GM23338 (cell line): ENCODE measurements at regions not wholly inside any gene's neighbourhood (a gene's known extent, or its start where the extent isn't known, plus 50 kb on each side); places are given as distances from the start of the nearest gene placed in this dataset.

ENCODE experiments used
- ATAC-seq: fragments of 200-7000 bp; cut with Tn5 transposase; 3 replicates; pipeline ENCODE4 v1.9.1; 2020
- DNase-seq: peaks from one replicate; pipeline ENCODE4 v3.0.0-alpha.2; 2015; ENCODE audit warnings: low spot score
- H2AFZ ChIP-seq: fragments of 200-600 bp; sonication (generic); 2 replicates; pipeline ENCODE4 v1.8.0; 2016; ENCODE audit warnings: antibody characterized with exemption, mild to moderate bottlenecking, moderate library complexity
- H3F3A ChIP-seq: fragments of 200-600 bp; sonication (generic); replicated peaks from 2 replicates; pipeline ENCODE4 v1.8.0; 2017; ENCODE audit warnings: antibody characterized with exemption, mixed run types, low read depth
- H3K27ac ChIP-seq: fragments of 200-600 bp; sonication (generic); 2 replicates; pipeline ENCODE4 v1.6.1; 2016; ENCODE audit warnings: low read depth
- H3K27me3 ChIP-seq: fragments of 200-600 bp; sonication (generic); 2 replicates; pipeline ENCODE4 v1.8.0; 2016; ENCODE audit warnings: mild to moderate bottlenecking, mixed run types, moderate library complexity; ENCODE audit not compliant: insufficient read depth
- H3K36me3 ChIP-seq: fragments of 200-600 bp; sonication (generic); 2 replicates; pipeline ENCODE4 v1.8.0; 2016; ENCODE audit warnings: mild to moderate bottlenecking; ENCODE audit not compliant: insufficient read depth
- H3K4me1 ChIP-seq: fragments of 200-600 bp; sonication (generic); 2 replicates; pipeline ENCODE4 v1.8.0; 2016; ENCODE audit warnings: mild to moderate bottlenecking, moderate library complexity; ENCODE audit not compliant: insufficient read depth
- H3K4me2 ChIP-seq: fragments of 200-600 bp; sonication (generic); 2 replicates; pipeline ENCODE4 v1.7.1; 2017; ENCODE audit warnings: mixed run types
- H3K4me3 ChIP-seq: fragments of 200-600 bp; sonication (generic); 2 replicates; pipeline ENCODE4 v1.6.1; 2016; ENCODE audit warnings: mixed run types
- H3K79me2 ChIP-seq: fragments of 200-600 bp; sonication (generic); replicated peaks from 2 replicates; pipeline ENCODE4 v1.8.0; 2017; ENCODE audit warnings: mild to moderate bottlenecking; ENCODE audit not compliant: insufficient read depth
- H3K9me2 ChIP-seq: fragments of 200-600 bp; sonication (generic); 2 replicates; pipeline ENCODE4 v1.8.0; 2017; ENCODE audit not compliant: insufficient read depth
- H4K20me1 ChIP-seq: fragments of 200-600 bp; sonication (generic); replicated peaks from 2 replicates; pipeline ENCODE4 v1.8.0; 2017; ENCODE audit warnings: mild to moderate bottlenecking; ENCODE audit not compliant: insufficient read depth
- H3K27ac Mint-ChIP-seq: 2 replicates; pipeline ENCODE4 v1.8.0; 2020; ENCODE audit warnings: inconsistent platforms, mild to moderate bottlenecking, moderate library complexity, mixed read lengths
- H3K27me3 Mint-ChIP-seq: 3 replicates; pipeline ENCODE4 v1.8.0; 2022; ENCODE audit warnings: low read depth, mild to moderate bottlenecking, moderate library complexity, mixed read lengths, inconsistent platforms; ENCODE audit not compliant: insufficient read depth, poor library complexity
- H3K36me3 Mint-ChIP-seq: 3 replicates; pipeline ENCODE4 v1.8.0; 2021; ENCODE audit warnings: low read depth, mild to moderate bottlenecking, inconsistent platforms, moderate library complexity, mixed read lengths
- H3K4me1 Mint-ChIP-seq: 3 replicates; pipeline ENCODE4 v1.8.0; 2020; ENCODE audit warnings: mild to moderate bottlenecking, inconsistent platforms, mixed read lengths
- H3K4me3 Mint-ChIP-seq: 3 replicates; pipeline ENCODE4 v1.8.0; 2021; ENCODE audit warnings: moderate library complexity, mild to moderate bottlenecking, inconsistent platforms, mixed read lengths
- H3K9me3 Mint-ChIP-seq: 3 replicates; pipeline ENCODE4 v1.8.0; 2020; ENCODE audit warnings: moderate library complexity, mild to moderate bottlenecking, inconsistent platforms, mixed read lengths
- CREB1 ChIP-seq: fragments of 250-450 bp; sonication (Bioruptor Pico); IDR thresholded peaks from 2 replicates; pipeline ENCODE4 v1.5.0; 2020; ENCODE audit warnings: low read depth, mild to moderate bottlenecking, moderate library complexity
- JUNB ChIP-seq: IDR thresholded peaks from one replicate; pipeline ENCODE4 v1.6.1; 2016; ENCODE audit warnings: antibody characterized with exemption; ENCODE audit not compliant: unreplicated experiment
- NANOG ChIP-seq: IDR thresholded peaks from 2 replicates; pipeline ENCODE4 v1.6.1; 2016; ENCODE audit warnings: antibody characterized with exemption, borderline replicate concordance
- POLR2AphosphoS5 ChIP-seq: IDR thresholded peaks from 2 replicates; pipeline ENCODE4 v1.6.1; 2016; ENCODE audit warnings: antibody characterized with exemption, low read depth
- STAT1 ChIP-seq: IDR thresholded peaks from one replicate; pipeline ENCODE4 v1.6.1; 2016; ENCODE audit warnings: antibody characterized with exemption; ENCODE audit not compliant: unreplicated experiment
- ZNF331 ChIP-seq: fragments of 250-450 bp; sonication (Bioruptor Pico); IDR thresholded peaks from 2 replicates; pipeline ENCODE4 v1.5.0; 2020; ENCODE audit warnings: low read depth, mild to moderate bottlenecking, moderate library complexity
- TF ChIP-seq, protein P1 (sequence below): IDR thresholded peaks from one replicate; pipeline ENCODE4 v1.6.1; 2018; ENCODE audit warnings: antibody characterized with exemption; ENCODE audit not compliant: unreplicated experiment
- TF ChIP-seq, protein P2 (sequence below): IDR thresholded peaks from 2 replicates; pipeline ENCODE4 v1.6.1; 2016; ENCODE audit warnings: antibody characterized with exemption
- TF ChIP-seq, protein P3 (sequence below), 2 experiments: fragments of 200-600 bp in 1 of 2; sonication (generic) in 1 of 2; conservative IDR thresholded peaks; 2 replicates each; pipeline versions ENCODE4 v1.5.1 to v1.6.1; 2016 to 2017; ENCODE audit warnings: antibody characterized with exemption in 2 of 2, low read depth in 2 of 2, mild to moderate bottlenecking in 2 of 2, moderate library complexity in 1 of 2
- TF ChIP-seq, protein P4 (sequence below): fragments of 250-450 bp; sonication (Bioruptor Pico); IDR thresholded peaks from 2 replicates; pipeline ENCODE4 v1.5.0; 2020; ENCODE audit warnings: mild to moderate bottlenecking, moderate library complexity

DNA sequence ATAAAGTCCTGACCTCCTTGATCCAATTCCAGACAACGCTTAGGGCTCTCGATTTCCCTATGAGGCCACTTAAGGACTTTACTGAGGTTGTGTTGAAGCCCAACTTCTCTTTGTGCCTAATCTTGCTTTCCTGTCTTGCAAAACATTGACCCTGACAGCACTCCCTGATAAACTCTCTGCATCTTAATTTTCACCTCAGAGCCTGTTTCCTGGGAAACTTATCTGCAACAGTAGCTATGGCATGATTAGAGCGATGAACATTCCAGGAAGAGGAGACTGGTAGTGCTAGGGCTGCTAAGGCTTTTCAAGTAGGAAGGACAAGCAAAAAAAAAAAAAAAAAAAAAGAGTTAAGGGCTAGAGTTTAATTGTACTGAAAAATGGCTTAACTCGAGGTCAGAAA, 118.9 kb downstream of the RGS21 start:
- H3K36me3 Mint-ChIP-seq: peaks cover 7% of the 10 kb centered on the region
- H3K27me3 Mint-ChIP-seq: no peaks in the 10 kb centered on the region
- Histone ChIP-seq H3K4me3 (no peak overlapping the region), H3K36me3 (no peaks in the 10 kb centered on the region), H3F3A (no peaks in the 10 kb centered on the region), H3K27ac (no peak overlapping the region), H3K4me1 (no peaks in the 10 kb centered on the region), H4K20me1 (no peaks in the 10 kb centered on the region), H3K4me2 (no peak overlapping the region), H3K27me3 (no peaks in the 10 kb centered on the region), H3K79me2 (no peaks in the 10 kb centered on the region), H3K9me2 (no peaks in the 10 kb centered on the region), H2AFZ (no peak overlapping the region)
- no peaks in the 10 kb centered on the region for H3K4me1 Mint-ChIP-seq
- DNase-seq: no peak
- H3K4me3 Mint-ChIP-seq: no peak overlapping the region
- H3K9me3 Mint-ChIP-seq: peaks cover 11% of the 10 kb centered on the region
- no peak for ATAC-seq
- TF ChIP-seq POLR2AphosphoS5 (no peak), CREB1 (CRISPR knock-in tag) (no peak), ZNF331 (no peak), NANOG (no peak), JUNB (no peak), STAT1 (no peak)
- TF ChIP-seq, protein P1, sequence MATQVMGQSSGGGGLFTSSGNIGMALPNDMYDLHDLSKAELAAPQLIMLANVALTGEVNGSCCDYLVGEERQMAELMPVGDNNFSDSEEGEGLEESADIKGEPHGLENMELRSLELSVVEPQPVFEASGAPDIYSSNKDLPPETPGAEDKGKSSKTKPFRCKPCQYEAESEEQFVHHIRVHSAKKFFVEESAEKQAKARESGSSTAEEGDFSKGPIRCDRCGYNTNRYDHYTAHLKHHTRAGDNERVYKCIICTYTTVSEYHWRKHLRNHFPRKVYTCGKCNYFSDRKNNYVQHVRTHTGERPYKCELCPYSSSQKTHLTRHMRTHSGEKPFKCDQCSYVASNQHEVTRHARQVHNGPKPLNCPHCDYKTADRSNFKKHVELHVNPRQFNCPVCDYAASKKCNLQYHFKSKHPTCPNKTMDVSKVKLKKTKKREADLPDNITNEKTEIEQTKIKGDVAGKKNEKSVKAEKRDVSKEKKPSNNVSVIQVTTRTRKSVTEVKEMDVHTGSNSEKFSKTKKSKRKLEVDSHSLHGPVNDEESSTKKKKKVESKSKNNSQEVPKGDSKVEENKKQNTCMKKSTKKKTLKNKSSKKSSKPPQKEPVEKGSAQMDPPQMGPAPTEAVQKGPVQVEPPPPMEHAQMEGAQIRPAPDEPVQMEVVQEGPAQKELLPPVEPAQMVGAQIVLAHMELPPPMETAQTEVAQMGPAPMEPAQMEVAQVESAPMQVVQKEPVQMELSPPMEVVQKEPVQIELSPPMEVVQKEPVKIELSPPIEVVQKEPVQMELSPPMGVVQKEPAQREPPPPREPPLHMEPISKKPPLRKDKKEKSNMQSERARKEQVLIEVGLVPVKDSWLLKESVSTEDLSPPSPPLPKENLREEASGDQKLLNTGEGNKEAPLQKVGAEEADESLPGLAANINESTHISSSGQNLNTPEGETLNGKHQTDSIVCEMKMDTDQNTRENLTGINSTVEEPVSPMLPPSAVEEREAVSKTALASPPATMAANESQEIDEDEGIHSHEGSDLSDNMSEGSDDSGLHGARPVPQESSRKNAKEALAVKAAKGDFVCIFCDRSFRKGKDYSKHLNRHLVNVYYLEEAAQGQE: no peak
- TF ChIP-seq, protein P2, sequence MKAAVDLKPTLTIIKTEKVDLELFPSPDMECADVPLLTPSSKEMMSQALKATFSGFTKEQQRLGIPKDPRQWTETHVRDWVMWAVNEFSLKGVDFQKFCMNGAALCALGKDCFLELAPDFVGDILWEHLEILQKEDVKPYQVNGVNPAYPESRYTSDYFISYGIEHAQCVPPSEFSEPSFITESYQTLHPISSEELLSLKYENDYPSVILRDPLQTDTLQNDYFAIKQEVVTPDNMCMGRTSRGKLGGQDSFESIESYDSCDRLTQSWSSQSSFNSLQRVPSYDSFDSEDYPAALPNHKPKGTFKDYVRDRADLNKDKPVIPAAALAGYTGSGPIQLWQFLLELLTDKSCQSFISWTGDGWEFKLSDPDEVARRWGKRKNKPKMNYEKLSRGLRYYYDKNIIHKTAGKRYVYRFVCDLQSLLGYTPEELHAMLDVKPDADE: no peak
- TF ChIP-seq, protein P3, sequence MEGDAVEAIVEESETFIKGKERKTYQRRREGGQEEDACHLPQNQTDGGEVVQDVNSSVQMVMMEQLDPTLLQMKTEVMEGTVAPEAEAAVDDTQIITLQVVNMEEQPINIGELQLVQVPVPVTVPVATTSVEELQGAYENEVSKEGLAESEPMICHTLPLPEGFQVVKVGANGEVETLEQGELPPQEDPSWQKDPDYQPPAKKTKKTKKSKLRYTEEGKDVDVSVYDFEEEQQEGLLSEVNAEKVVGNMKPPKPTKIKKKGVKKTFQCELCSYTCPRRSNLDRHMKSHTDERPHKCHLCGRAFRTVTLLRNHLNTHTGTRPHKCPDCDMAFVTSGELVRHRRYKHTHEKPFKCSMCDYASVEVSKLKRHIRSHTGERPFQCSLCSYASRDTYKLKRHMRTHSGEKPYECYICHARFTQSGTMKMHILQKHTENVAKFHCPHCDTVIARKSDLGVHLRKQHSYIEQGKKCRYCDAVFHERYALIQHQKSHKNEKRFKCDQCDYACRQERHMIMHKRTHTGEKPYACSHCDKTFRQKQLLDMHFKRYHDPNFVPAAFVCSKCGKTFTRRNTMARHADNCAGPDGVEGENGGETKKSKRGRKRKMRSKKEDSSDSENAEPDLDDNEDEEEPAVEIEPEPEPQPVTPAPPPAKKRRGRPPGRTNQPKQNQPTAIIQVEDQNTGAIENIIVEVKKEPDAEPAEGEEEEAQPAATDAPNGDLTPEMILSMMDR (conservative IDR thresholded peaks at IDR 0.05; ENCODE audit: low read depth in 2 of 2): no peak
- TF ChIP-seq, protein P4, sequence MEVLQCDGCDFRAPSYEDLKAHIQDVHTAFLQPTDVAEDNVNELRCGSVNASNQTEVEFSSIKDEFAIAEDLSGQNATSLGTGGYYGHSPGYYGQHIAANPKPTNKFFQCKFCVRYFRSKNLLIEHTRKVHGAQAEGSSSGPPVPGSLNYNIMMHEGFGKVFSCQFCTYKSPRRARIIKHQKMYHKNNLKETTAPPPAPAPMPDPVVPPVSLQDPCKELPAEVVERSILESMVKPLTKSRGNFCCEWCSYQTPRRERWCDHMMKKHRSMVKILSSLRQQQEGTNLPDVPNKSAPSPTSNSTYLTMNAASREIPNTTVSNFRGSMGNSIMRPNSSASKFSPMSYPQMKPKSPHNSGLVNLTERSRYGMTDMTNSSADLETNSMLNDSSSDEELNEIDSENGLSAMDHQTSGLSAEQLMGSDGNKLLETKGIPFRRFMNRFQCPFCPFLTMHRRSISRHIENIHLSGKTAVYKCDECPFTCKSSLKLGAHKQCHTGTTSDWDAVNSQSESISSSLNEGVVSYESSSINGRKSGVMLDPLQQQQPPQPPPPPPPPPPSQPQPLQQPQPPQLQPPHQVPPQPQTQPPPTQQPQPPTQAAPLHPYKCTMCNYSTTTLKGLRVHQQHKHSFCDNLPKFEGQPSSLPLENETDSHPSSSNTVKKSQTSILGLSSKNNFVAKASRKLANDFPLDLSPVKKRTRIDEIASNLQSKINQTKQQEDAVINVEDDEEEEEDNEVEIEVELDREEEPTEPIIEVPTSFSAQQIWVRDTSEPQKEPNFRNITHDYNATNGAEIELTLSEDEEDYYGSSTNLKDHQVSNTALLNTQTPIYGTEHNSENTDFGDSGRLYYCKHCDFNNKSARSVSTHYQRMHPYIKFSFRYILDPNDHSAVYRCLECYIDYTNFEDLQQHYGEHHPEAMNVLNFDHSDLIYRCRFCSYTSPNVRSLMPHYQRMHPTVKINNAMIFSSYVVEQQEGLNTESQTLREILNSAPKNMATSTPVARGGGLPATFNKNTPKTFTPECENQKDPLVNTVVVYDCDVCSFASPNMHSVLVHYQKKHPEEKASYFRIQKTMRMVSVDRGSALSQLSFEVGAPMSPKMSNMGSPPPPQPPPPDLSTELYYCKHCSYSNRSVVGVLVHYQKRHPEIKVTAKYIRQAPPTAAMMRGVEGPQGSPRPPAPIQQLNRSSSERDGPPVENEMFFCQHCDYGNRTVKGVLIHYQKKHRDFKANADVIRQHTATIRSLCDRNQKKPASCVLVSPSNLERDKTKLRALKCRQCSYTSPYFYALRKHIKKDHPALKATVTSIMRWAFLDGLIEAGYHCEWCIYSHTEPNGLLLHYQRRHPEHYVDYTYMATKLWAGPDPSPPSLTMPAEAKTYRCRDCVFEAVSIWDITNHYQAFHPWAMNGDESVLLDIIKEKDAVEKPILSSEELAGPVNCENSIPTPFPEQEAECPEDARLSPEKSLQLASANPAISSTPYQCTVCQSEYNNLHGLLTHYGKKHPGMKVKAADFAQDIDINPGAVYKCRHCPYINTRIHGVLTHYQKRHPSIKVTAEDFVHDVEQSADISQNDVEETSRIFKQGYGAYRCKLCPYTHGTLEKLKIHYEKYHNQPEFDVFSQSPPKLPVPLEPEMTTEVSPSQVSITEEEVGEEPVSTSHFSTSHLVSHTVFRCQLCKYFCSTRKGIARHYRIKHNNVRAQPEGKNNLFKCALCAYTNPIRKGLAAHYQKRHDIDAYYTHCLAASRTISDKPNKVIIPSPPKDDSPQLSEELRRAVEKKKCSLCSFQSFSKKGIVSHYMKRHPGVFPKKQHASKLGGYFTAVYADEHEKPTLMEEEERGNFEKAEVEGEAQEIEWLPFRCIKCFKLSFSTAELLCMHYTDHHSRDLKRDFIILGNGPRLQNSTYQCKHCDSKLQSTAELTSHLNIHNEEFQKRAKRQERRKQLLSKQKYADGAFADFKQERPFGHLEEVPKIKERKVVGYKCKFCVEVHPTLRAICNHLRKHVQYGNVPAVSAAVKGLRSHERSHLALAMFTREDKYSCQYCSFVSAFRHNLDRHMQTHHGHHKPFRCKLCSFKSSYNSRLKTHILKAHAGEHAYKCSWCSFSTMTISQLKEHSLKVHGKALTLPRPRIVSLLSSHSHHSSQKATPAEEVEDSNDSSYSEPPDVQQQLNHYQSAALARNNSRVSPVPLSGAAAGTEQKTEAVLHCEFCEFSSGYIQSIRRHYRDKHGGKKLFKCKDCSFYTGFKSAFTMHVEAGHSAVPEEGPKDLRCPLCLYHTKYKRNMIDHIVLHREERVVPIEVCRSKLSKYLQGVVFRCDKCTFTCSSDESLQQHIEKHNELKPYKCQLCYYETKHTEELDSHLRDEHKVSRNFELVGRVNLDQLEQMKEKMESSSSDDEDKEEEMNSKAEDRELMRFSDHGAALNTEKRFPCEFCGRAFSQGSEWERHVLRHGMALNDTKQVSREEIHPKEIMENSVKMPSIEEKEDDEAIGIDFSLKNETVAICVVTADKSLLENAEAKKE (CRISPR knock-in tag): no peak
- no peak overlapping the region for H3K27ac Mint-ChIP-seq
